HG02938 (cell line): ENCODE measurements at regions not wholly inside any gene's neighbourhood (a gene's known extent, or its start where the extent isn't known, plus 50 kb on each side); places are given as distances from the start of the nearest gene placed in this dataset.

Source experiments
- ATAC-seq: cut with Tn5 transposase; IDR thresholded peaks from one replicate; pipeline ENCODE4 v1.9.1; 2021; ENCODE audit warnings: mild to moderate bottlenecking, moderate library complexity; ENCODE audit not compliant: unreplicated experiment

DNA sequence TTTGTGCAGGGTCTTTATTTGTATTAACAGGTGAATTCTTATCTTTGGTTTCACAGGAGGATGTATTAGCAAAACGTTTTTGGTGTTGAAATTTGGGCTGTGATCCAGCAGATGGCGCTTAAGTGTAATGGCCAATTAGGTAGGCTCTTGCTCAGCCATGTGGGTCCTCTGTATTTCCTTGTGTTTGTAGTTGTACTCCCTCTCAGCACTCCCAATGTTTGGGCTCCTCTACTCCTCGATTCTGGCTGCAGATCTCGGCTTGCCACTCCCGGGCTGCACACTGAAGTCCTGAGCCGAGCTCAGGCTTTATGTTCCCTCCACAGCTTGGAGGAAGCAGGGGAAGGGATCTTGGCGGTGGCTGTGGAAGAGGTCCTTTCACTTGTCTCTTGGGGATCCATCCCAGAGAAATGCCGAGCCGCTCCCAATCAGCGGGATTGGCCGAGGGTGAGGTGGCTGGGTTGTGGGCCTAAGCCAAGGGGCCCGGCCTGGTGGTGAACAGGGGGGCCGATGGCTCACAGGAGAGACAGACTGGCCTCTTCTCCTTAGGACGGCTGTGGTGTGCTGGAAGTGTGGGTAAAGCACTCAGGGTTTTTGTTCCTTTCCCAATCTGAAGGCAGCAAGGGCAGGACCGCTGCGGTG lies 133.7 kb downstream of the AEBP2 start:
- no peak for ATAC-seq

- no peak for ATAC-seq
Observed at GRCh38 chr12:19573866-19574265, 134.6 kb downstream of the AEBP2 start.

DNA sequence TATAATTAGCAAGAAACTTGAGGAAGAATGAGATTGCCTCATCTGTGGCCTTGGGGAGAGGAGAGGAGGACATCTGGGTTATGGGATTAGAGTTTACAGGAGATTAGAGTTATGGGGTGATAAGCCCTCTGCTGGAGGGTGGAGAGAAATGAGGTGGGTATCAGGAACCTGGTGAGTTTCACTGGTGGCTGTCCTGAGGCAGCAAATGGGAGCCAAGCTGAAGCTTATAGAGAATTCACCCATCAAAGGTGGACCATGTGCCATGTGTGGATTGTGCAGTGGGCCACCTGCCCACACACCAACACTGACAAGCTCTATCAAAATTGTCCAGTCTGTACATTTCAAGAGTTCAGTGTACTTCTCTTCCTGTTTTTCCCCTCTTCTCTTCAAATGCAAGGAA lies 135.3 kb downstream of the AEBP2 start:
- ATAC-seq, result no peak

DNA sequence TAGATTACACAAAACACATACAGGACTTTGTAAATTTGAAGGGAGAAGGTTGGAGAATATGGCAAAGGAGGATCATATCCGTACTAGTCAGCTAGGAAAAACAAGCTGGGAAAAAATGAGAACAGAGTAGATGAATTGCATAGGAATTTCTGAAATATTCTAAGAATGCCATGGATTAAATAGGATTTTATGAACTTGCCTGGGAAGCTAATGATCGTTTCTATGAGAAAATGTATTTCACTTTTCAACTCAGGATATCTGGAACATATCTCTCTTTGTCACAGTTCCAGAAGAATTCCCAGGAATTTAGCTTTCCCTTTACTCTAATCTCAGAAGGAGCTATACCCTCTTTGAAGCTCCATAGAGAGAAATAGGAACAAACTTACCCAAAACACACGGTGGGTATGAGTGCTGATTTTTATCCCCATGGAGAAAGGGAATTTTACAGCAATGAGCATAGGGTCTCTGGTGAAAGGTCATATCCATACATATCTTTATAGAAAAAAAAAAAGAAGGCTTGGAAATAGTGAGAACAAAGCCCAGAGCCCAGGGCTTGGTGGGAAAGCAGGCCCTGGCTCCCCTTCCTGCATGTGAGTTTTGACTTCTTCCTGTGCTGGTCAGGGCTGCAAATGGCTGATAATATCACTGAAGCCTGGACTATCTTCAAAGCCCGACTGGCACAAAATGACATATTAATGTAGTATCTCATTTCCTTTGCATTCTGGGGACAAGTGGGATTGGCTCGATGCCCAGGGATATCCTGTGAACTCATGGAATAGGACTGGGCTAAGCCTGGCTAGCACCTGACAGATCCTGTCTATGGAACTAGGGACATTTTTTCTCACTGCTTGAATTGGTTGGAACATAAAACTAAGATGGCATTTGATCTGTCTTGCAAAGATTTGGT lies 136.3 kb downstream of the AEBP2 start:
- no peak for ATAC-seq

GRCh38 chr12:19576506-19577280 lies 137.4 kb downstream of the AEBP2 start:
- no peak for ATAC-seq

DNA sequence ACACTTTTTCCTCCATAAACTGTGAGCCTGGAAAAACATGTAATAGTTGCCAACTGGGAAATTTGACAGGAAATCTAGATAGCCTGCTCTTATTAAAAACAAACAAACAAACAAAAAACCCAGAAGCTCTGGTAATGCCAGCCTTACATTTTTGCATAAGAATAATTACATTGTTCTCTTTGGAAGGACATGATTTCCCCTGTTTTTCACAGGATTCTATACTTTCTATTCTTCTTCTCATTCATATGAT lies 137.9 kb downstream of the AEBP2 start:
- ATAC-seq, result no peak

- ATAC-seq, result no peak
Observed at GRCh38 chr12:19584732-19585131, 145.4 kb downstream of the AEBP2 start.

DNA sequence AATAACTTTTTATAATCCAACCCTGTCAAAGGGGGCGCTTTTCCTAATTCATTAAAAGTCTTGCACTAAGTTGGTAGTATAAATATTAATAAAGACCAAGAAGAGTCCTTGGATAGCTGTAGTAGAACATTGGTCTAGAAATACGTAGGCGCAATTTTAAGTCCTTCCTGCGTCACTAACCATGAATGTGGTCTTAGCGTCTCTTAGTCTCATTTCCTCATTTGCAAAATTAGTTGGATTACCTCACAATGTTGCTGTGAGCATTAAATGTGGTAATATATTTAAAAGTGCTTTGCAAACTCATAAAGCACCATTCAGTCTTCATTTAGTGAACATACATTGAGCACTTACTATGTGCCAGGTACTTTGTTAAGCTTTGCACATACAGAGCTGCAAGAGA lies 149.7 kb downstream of the AEBP2 start:
- no peak for ATAC-seq

- no peak for ATAC-seq
Observed at GRCh38 chr12:19591951-19592350, 152.7 kb downstream of the AEBP2 start.

GRCh38 chr12:19596434-19597166 lies 157.3 kb downstream of the AEBP2 start:
- ATAC-seq, result no peak

DNA sequence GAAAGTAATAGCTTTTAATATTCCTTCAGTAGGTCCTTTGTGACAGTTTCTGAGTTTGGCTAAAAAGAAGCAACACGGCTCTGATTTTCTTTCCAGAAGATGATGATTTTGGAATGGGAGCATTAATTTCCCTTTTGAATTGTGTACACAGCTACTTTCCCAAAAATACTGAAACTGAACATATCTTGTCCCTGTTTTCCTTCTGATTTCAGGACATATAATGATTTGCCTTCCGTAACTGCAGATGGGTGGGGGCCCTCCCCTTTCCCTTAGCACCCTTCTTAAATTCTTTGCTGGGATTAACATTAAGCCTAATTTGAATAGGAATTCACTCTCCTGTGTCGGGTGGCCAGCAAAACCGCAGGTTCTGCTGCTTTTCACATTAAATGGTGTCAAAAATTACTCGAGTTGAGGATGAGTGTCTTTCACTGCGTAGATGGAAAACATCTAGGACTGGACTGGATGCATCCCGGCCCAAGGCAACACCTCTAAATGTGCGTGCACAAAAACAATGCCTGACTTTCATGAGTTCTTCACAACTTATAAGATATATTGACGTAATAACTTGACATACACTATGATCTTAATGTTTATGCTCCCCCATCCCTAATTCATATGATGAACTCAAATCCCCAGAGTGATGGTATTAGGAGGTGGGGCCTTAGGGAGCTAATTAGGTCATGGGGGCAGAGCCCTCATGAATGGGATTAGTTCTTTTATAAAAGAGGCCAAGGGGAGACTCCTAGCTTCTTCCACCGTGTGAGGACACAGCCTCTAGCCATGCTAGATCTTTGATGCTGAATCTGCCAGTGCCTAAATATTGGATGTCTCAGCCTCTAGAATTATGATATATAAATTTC lies 158.1 kb downstream of the AEBP2 start:
- no peak for ATAC-seq

DNA sequence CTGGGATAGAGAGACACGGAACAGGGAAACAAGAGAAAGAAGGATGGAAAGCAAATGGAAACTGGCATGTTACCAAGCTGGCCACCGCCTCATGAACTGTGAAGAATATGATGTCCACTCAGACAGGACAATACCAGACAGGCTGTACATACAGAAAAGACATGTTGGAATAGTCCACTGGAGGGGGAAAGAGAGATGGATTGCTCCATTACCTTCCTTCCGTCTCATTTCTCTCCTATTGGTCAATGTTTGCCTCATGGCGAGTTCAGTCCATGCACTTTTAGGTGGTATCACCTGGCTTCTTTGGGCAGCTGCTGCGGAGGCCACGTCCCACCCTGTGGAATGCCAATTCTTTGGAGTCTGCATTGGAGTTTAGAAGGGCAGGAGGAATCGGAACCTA lies 166.4 kb downstream of the AEBP2 start:
- no peak for ATAC-seq

DNA sequence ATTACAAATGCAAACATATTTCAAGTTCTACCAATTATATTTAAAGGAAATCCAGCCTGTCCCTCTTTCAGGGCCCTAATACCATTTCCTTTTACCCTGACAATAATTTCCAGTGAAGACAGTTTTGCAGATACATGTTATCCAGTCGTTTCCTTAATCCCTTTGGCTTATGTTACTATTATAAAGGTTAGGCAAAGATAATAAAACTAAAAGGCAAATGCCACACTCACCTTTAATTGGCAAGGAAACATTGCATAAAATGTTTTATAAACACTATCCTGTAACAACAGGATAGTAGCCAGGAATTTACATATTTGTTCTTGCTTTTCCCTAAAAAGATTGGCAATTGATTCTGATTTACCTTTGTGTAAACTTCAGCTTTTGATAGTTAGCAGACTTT lies 168.7 kb downstream of the AEBP2 start:
- ATAC-seq, result no peak

DNA sequence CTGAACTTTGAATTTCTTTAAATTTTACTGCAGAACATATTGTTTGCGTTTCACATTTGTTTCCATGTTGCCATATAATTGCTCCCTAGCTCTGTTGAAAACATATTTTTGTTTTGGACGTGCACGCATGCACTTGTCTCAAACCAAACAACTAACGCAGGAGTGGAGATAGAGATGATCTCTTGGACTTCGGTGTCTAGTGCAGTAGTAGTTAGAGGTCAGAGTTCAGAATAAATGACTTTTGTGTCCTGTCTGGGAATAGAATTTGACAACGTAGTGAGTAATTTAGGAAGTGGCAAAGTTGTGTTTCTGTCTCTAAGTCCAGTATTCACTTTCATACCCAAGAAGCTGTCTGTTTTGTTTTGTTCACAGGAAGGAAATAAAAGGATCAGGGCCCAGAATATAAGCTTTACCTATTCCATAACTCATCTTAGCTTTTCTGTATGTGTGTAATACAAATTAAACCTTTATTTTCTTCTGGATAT lies 173.8 kb downstream of the AEBP2 start:
- no peak for ATAC-seq

- no peak for ATAC-seq
Observed at GRCh38 chr12:19614601-19615383, 175.5 kb downstream of the AEBP2 start.

DNA sequence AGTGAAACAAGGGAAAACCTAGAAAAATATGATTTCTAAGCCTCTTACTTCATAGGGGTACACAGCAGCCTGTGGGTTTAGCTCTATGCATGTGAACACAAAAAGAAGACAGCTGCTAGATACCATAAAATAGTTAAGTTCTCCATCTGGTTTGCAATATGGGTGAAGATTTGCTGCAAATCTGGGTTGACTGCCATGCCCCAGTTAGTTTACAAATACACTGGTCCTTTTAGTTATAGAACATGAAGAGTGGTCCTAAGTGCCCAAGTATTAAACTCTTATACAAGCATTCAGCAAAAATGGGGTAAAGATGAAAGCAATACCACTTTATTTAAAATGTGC lies 176.1 kb downstream of the AEBP2 start:
- no peak for ATAC-seq

DNA sequence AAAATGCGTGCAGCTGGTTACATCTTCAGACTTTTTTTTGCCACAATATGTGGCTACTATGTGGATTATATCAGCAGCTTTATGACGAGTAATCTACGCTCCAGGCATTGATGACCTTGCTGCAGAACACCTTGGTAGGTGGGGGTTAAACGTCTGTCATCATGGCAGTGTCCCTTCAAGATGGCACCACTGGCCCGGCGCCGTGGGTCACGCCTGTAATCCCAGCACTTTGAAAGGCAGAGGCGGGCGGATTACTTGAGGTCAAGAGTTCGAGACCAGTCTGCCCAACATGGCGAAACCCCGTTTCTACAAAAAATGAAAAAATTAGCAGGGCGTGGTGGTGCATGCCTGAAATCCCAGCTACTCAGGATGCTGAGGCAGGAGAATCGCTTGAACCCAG lies 177.5 kb downstream of the AEBP2 start:
- ATAC-seq, result no peak

DNA sequence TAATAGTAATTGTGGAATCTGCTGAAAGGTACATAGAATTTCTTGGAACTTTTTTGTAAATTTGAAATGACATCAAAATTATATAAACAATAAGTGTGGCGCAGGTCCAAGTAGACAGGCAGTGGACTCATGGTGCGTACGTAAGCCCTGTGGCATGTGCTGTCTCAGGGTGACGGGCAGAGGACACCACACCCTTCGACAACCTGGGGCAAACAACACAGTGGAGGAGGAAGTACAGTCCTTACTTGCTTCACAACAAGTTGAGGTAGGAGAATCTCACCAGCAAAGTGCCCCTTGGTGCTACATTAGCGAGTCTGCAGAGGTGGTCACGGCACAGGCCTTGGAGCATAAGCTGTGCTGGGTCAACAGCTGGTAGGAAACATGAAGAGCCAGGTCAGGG lies 180.9 kb downstream of the AEBP2 start:
- no peak for ATAC-seq

DNA sequence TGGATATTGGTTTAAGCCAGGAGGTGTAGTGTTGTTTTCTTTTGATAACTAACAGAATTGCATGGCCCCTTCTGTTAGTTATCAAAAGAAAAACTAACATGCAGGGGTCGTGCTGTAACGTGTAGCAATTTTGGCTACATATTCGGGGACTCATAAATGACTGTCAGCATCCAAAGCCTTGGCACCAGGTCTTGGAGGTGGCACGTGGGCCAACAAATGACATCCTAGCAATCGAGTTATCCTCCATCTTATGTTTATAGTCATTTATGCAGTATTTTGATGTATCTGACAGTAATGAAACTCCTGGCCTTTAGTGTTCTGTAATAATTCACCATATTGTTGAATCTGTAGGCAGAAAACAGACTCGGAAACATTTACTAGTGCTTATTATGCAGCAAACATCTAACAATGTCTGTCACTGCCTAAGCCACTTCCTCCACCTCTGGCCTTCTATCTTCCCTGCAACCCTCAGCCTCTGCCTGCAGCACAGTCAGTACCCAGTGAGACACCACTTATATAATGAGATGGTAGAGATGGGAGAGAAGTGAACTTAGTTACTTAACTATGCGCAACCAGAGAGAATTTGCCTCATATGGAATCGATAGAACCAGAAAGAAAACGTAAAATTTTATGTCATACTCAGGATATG lies 184.6 kb downstream of the AEBP2 start:
- ATAC-seq, result no peak
